ENCODE measurements at regions not wholly inside any gene's neighbourhood (a gene's known extent, or its start where the extent isn't known, plus 50 kb on each side); places are given as distances from the start of the nearest gene placed in this dataset.
A peak's percentile ranks its signal among the peaks of the same experiment; 100 is the strongest.

DNA sequence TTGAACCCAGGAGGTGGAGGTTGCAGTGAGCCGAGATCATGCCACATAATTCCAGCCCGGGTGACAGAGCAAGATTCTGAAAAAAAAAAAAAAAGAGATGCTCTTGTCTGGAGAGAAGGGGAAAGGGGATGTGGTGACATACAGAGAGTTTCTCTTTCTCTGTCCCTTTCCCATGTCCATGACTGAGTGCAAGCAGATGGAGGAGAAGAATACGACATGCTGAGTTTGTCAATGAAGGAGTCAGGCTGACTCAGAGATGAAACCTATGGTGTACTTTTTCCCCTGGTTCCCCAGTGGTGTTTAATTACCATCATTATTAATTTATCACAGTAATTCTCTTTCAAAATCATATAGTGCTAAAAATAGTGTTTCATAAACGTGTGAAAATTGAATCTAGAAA is 448.8 kb downstream of the FOXO1 start:
- WGBS, 2 donors, result 86% methylated on average over 4 of the region's 4 CpGs
- Histone ChIP-seq H3K4me1 (peaks cover 11% of the 10 kb centered on the region), H3K27ac (no peak overlapping the region), H3K36me3 (ENCODE audit: low read depth, missing control alignments) (no peaks in the 10 kb centered on the region), H3K27me3 (no peaks in the 10 kb centered on the region), H3K9me3 (no peaks in the 10 kb centered on the region), H3K4me3 (no peak overlapping the region)
- intact Hi-C loops (cut with DNase I; ENCODE audit: low total_unique reads), result no loop called here
- DNase-seq, result no peak
- no peak for TF ChIP-seq POLR2A (IDR thresholded peaks at IDR 0.05)
- TF ChIP-seq, protein P1, sequence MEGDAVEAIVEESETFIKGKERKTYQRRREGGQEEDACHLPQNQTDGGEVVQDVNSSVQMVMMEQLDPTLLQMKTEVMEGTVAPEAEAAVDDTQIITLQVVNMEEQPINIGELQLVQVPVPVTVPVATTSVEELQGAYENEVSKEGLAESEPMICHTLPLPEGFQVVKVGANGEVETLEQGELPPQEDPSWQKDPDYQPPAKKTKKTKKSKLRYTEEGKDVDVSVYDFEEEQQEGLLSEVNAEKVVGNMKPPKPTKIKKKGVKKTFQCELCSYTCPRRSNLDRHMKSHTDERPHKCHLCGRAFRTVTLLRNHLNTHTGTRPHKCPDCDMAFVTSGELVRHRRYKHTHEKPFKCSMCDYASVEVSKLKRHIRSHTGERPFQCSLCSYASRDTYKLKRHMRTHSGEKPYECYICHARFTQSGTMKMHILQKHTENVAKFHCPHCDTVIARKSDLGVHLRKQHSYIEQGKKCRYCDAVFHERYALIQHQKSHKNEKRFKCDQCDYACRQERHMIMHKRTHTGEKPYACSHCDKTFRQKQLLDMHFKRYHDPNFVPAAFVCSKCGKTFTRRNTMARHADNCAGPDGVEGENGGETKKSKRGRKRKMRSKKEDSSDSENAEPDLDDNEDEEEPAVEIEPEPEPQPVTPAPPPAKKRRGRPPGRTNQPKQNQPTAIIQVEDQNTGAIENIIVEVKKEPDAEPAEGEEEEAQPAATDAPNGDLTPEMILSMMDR (IDR thresholded peaks at IDR 0.05), result no peak

DNA sequence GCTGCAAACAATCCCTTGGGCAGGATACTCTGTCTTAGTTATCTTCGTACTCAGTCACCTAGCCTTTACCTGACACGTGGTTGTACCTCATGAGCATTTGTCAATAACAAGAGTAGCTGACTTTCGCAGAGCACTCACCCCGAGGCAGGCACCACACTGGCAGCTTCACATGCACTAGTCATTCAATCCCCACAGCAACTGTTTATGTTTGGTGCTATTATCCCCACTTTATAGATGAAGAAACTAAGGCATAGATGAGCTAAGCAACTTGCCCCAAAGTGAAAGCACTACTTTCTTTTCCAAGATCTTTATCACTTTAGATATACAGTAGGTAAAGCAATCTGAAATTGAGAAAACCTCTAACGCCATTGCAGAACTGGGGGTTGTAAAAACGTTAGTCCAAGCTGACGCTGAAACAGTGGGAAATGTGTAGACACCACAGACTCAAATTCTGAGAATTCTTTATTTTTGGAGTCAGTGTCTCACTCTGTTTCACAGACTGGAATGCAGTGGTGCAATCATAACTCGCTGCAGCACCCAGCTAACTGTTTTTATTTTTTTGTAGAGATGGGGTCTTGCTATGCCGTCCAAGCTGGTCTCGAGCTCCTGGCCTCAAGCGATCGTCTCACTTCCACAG is 446.0 kb downstream of the FOXO1 start:
- DNase-seq, result no peak
- 95% methylated on average over 12 of the region's 12 CpGs for WGBS, 2 donors
- TF ChIP-seq POLR2A (IDR thresholded peaks at IDR 0.05), result no peak
- TF ChIP-seq, protein P1 (IDR thresholded peaks at IDR 0.05), result no peak

DNA sequence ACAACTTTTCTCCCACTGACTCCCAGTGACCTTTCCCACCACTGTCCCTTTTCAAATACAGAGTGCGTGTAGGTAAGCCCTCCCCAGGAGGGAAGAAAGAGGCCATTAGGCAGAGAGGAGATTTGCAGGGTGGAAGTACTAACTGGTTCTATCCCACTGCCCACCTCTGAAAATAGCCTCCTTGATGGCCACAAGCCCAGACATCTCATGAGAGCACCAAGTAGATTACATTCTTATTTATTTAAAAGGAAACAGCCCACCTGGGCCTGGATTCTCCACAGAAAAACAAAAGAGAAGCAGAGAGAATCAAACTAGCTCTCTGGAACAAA is 445.3 kb downstream of the FOXO1 start:
- Histone ChIP-seq H3K9me3 (no peaks in the 10 kb centered on the region), H3K27ac (peak overlapping the region in 1 of 2 donors; percentile 62), H3K36me3 (ENCODE audit: low read depth, missing control alignments) (no peaks in the 10 kb centered on the region), H3K4me3 (no peak overlapping the region), H3K4me1 (peaks cover 11% of the 10 kb centered on the region), H3K27me3 (no peaks in the 10 kb centered on the region)
- TF ChIP-seq, protein P1 (IDR thresholded peaks at IDR 0.05), result no peak
- TF ChIP-seq POLR2A (IDR thresholded peaks at IDR 0.05), result no peak
- DNase-seq, result no peak
- 25 to 42% methylated on average over 1 of the region's 1 CpG for WGBS, 2 donors
- intact Hi-C loops (cut with DNase I; ENCODE audit: low total_unique reads), result no loop called here

More for the DNA sequence above, 446.0 kb downstream of the FOXO1 start:
- Histone ChIP-seq H3K36me3 (ENCODE audit: low read depth, missing control alignments) (no peaks in the 10 kb centered on the region), H3K27me3 (no peaks in the 10 kb centered on the region), H3K4me3 (no peak overlapping the region), H3K4me1 (peaks cover 11% of the 10 kb centered on the region), H3K27ac (no peak overlapping the region), H3K9me3 (no peaks in the 10 kb centered on the region)
- intact Hi-C loops (cut with DNase I; ENCODE audit: low total_unique reads), result no loop called here

DNA sequence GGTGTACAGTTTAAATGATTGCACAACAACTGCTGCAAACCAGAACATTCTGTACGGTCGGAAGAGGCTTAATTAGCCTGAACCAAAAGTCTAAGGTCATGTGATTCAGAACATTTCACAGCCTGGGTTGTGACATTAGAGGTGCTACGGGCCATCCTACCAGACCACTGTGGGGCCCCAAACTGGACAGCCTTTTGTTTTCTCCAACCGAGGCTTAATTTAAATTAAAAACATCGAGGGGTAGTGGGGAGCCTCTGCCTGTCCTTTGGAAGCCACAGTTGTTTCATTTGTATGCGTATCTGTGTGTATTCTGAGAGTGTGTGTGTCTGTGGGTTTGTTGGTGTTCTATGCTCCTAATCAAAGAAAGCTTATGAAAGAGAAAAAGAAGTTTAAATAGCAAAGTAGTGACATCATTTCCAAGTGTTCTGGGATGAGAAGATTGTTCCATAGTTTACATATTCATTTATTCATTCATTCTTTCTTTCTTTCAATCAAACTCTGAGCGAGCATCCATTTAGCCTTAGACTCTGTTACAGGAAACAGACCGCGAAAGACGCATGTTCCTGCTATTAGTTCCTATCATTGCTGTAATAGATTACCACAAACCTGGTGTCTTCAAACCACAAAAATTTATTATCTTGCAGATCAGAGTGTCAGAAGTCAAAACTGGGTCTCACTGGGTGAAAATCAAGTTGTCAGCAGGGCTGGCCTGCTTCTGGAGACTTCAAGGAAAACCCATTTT is 444.8 kb downstream of the FOXO1 start:
- Histone ChIP-seq H3K27ac (peak overlapping the region in 1 of 2 donors; percentile 62), H3K36me3 (ENCODE audit: low read depth, missing control alignments) (no peaks in the 10 kb centered on the region), H3K27me3 (no peaks in the 10 kb centered on the region), H3K9me3 (no peaks in the 10 kb centered on the region), H3K4me3 (no peak overlapping the region), H3K4me1 (peaks cover 11% of the 10 kb centered on the region)
- DNase-seq, result peak; percentile 23
- 54 to 64% methylated on average over 10 of the region's 10 CpGs for WGBS, 2 donors
- intact Hi-C loops (cut with DNase I; ENCODE audit: low total_unique reads), result no loop called here
- no peak for TF ChIP-seq POLR2A (IDR thresholded peaks at IDR 0.05)
- TF ChIP-seq, protein P1 (IDR thresholded peaks at IDR 0.05), result no peak

DNA sequence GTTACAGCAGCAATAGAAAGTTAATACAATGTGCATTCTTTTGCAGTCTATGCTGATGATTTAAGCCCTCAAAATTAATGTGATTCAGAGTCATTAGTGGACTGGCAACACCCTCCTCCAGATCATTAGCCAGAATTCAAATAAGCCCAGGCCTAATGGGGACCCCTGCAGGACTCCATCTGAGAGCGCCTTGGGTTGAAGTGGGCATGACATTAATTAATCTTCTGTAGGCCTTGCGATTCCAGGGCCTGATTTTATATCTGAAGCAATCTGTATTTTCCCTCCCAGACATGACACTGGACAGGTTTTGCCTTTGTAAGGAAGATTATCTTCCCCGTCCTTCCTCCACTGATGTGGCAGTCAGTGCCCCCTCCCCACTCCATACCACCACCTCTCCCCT is 442.9 kb downstream of the FOXO1 start:
- Histone ChIP-seq H3K27me3 (no peaks in the 10 kb centered on the region), H3K27ac (no peak overlapping the region), H3K9me3 (no peaks in the 10 kb centered on the region), H3K4me1 (peaks cover 11% of the 10 kb centered on the region), H3K4me3 (no peak overlapping the region), H3K36me3 (ENCODE audit: low read depth, missing control alignments) (no peaks in the 10 kb centered on the region)
- TF ChIP-seq POLR2A (IDR thresholded peaks at IDR 0.05), result no peak
- TF ChIP-seq, protein P1 (IDR thresholded peaks at IDR 0.05), result no peak
- WGBS, 2 donors, result 78 to 93% methylated on average over 3 of the region's 3 CpGs
- intact Hi-C loops (cut with DNase I; ENCODE audit: low total_unique reads), result no loop called here
- DNase-seq, result no peak
